Endometrial microvascular endothelial cells (primary cell): ENCODE measurements at regions not wholly inside any gene's neighbourhood (a gene's known extent, or its start where the extent isn't known, plus 50 kb on each side); places are given as distances from the start of the nearest gene placed in this dataset.
"Not testable (repeated sequence)": the region's sequence is repeated elsewhere in the genome, so short reads cannot be mapped to it uniquely, and the experiment has no call there.

ENCODE experiments used
- in situ Hi-C: cut with HindIII; loops from 2 replicates; pipeline ENCODE4 v1.10.0; 2017; ENCODE audit warnings: low sequenced_read_pairs, low pct_unique_long_range_greater_than_20kb; ENCODE audit errors: inconsistent ontology term

DNA sequence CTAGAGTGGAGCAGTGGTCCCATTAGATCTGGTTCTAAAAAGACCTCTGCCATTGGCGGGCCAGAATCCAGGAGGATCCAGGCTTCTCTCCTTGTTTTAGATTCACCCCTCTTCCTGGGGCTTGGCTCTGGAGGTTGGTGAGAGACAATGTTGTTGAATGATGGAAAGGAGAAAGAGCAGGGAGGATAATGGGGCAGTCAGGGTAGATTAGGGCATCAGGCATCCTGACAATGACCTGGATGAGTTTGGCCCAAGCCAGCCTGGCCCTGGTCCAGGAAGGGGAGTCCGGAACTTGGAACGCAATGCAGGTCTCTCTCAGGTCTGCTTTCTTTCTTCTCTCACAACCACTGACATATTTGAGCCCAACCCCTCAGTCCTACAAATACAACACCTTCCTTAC is 260.1 kb upstream of the RASGRP1 start:
- in situ Hi-C loops: loop anchor here (25.0 kb wide), 2 partner anchors 313 to 738 kb away; no protein-coding TSS in a partner anchor

GRCh38 chr15:38826880-38827279 is 262.3 kb upstream of the RASGRP1 start:
- in situ Hi-C loops: loop anchor here (25.0 kb wide), 2 partner anchors 310 to 735 kb away; no protein-coding TSS in a partner anchor

DNA sequence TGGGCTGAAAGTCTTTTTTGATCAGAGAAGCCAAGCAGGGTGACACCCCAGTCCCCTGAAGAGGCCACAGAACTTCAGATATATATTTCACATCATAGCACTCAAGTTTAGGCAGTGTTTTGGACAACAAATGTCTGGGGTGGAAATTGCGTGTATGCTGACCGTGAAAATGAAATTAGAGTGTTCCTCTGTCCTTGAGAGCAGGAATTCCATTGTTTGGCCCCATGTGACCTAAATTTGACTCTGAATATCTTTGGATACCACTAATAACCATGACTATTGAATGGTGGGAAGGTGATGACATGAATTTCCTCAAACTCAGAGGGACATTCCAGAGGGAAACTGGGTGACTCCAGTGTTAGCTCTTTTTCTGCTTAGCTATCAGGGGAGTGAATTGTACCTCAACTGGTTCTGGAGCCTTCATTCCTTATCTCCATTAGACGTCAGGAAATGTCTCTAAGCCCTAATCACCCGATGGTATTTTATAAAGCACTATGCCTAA is 263.5 kb upstream of the RASGRP1 start:
- in situ Hi-C loops: loop anchor here (25.0 kb wide), 2 partner anchors 309 to 734 kb away; no protein-coding TSS in a partner anchor

- in situ Hi-C loops: loop anchor here (25.0 kb wide), 2 partner anchors 308 to 733 kb away; no protein-coding TSS in a partner anchor
Observed at GRCh38 chr15:38829086-38829485, 264.5 kb upstream of the RASGRP1 start.

- in situ Hi-C loops: loop anchor here (25.0 kb wide), 2 partner anchors 295 to 720 kb away; no protein-coding TSS in a partner anchor
Observed at GRCh38 chr15:38842226-38842625, 277.6 kb upstream of the RASGRP1 start.

- in situ Hi-C loops: loop anchor here (25.0 kb wide), 2 partner anchors 294 to 719 kb away; no protein-coding TSS in a partner anchor
Observed at GRCh38 chr15:38843051-38843501, 278.5 kb upstream of the RASGRP1 start.

DNA sequence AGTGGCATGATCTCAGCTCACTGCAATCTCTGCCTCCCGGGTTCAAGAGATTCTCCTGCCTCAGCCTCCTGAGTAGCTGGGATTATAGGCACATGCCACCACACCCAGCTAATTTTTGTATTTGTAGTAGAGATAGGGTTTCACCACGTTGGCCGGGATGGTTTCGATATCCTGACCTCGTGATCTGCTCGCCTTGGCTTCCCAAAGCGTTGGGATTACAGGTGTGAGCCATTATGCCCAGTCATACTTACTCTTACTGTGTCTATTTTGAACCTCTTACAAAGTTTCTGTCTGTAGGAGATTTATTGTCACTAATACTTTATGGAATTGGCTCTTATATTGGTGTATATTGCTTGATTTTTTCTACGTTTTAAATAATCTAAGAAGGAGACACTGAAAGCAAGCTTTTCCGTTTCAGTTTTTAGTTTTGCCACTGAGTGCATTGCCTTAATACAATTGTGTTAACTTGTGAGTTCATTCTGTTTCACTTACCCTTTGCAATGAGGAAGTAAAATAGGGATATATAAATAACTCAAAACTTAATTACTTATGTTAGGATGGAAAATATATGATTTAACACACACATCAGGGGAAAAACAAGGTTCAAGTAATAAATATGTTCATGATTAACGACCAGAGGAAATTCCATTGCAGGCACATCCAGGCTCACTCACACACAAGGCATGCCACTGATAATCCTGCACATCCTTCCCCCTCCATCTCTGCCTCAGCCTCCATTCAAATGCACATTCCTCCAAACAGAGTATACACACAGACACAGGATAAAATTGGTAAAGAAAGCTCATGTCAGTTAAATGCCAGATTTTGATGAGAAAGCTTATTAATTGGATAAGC is 279.3 kb upstream of the RASGRP1 start:
- in situ Hi-C loops: loop anchor here (25.0 kb wide), 2 partner anchors 293 to 718 kb away; no protein-coding TSS in a partner anchor

DNA sequence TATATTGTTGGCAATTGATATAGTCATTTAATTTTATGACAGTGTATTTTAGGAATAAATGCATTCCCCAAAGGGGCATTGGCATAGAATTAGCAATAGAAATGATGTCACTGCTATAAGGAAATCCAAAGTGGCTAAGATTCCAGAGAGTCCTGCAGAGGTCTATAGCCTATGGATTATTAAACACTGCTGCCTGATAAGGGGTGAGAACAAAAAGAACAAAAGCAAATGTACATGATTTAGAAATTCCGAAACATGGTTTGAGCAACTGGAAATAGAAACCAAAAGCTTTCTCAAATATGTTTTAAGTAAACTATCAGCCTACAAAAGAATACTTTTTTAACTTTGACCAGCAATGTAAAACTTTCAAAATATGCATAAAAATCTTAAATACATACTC is 280.1 kb upstream of the RASGRP1 start:
- in situ Hi-C loops: loop anchor here (25.0 kb wide), 2 partner anchors 293 to 718 kb away; no protein-coding TSS in a partner anchor

DNA sequence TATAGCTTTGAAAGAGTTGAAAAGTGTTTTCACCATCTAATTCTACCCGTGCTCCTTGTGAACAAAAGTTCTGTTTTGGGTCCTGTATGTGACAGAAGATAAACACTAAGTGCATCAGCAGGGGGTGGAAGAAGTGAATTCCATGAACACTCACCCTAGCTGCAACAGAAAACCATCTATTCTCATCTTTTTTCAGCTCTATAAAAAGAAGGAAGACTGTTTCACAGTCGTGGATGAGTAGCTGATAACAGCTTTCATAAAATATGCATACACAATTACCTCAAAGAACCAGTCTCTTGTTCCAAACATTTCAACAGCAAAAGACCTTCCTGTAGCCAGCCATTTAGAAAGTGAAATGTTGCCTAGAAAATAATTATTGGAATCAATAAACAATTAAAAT is 281.7 kb upstream of the RASGRP1 start:
- in situ Hi-C loops: loop anchor here (25.0 kb wide), 2 partner anchors 291 to 716 kb away; no protein-coding TSS in a partner anchor

- in situ Hi-C loops: loop anchor here (25.0 kb wide), 2 partner anchors 290 to 715 kb away; no protein-coding TSS in a partner anchor
Observed at GRCh38 chr15:38847666-38848065, 283.1 kb upstream of the RASGRP1 start.

- in situ Hi-C loops: loop anchor here (25.0 kb wide), 2 partner anchors 288 to 713 kb away; no protein-coding TSS in a partner anchor
Observed at GRCh38 chr15:38849046-38849445, 284.4 kb upstream of the RASGRP1 start.

DNA sequence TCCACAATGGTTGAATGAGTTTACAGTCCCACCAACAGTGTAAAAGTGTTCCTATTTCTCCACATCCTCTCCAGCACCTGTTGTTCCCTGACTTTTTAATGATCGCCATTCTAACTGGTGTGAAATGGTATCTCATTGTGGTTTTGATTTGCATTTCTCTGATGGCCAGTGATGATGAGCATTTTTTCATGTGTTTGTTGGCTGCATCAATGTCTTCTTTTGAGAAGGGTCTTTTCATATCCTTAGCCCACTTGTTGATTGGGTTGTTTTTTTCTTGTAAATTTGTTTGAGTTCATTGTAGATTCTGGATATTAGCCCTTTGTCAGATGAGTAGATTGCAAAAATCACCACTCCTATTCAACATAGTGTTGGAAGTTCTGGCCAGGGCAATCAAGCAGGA is 287.6 kb upstream of the RASGRP1 start:
- in situ Hi-C loops: not testable (repeated sequence)

- in situ Hi-C loops: no loop called here
Observed at GRCh38 chr15:38853608-38854007, 289.0 kb upstream of the RASGRP1 start.

GRCh38 chr15:38854506-38854905 is 289.9 kb upstream of the RASGRP1 start:
- in situ Hi-C loops: no loop called here

DNA sequence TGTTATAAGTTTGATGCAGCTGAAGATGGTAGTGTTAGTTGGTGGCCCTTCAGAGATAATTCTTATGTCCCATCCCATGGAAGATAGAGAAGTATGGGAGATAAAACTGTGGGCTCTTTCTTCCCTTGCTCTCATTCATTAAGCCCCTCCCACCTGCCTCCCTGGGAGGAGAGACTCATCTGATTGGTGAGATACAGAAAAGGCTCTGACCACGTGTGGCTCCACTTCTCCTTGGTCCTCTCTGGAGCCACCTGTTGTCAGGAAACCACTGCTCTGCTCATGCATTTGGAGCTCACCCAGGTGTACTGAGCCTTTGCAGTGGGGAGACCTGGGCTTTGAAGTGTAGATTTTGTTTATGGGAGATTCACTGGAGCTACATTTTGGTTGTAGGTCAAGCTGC is 293.2 kb upstream of the RASGRP1 start:
- in situ Hi-C loops: no loop called here

- in situ Hi-C loops: no loop called here
Observed at GRCh38 chr15:38859574-38859973, 295.0 kb upstream of the RASGRP1 start.

DNA sequence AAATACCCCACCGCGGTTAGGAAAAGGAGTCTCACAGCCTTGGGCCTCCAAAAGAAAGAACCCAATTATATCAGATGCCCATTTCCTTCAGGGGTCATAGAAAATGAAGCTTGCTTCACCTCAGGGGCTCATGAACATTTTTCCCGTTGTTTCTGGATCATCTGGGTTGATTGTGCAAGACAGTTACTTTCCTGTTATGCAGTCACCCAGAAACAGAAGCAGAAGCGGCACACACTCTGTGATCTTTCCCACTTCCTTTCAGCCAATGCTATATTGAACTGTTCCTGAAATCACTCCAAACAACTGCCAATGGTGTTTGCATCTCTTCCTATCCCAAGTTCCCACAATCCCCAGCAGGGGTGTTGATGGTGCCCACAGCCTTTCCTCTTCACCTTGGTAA is 295.6 kb upstream of the RASGRP1 start:
- in situ Hi-C loops: no loop called here

DNA sequence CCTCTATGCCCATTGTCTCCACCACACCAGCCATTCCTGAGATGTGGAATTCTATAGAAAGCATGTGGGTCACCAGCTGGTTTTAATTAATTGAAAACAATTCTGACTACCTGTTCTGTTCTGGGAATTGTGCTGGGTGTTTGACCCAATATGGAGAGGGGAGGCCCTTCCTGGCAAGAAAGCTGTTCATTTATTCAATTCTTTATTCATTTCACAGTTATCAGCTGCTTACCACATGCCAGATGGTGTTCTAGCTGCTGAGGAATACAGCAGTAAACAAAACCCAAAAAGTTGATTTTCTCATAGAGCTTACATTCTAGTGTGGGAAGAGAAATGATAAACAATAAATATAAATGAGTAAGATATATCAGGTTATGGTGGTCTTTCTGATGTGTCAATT is 296.1 kb upstream of the RASGRP1 start:
- in situ Hi-C loops: no loop called here

DNA sequence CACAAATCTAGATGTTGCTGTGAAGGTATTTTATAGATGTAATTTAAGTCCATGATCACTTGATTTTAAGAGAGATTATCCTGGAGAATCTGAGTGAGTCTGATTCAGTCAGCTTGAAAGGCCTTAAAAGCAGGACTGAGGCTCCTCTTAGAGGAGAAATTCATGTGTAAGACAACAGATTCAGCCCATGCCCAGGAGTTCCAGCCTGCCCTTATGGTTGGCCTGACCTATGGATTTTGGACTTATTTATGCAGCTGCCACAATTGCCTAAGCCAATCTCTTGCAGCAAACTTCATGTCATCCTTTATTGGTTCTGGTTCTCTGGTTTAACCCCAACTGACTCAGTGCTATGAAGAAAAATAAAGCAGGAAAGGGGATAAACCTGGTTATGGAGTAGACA is 296.5 kb upstream of the RASGRP1 start:
- in situ Hi-C loops: no loop called here

DNA sequence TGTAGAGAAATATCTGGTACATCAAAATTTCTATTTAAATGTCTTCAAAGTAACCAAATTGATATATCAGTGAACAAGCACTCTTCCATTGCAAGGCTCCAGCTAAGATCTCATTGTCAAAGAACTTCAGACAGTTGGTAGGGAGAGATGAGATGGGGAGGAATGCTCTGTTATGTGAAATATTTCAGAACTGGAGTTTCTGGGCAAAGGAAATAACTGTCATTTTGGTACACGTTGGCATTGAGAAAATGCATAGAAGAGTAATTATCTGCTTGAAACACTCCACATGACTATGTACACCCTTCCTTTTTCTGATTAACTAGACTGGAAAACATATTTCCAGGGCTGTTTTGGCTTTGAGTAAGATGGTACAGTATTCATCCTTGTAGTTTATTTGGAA is 297.5 kb upstream of the RASGRP1 start:
- in situ Hi-C loops: no loop called here
